Activated CD4-positive, alpha-beta T cell treated with anti-CD3 and anti-CD28 coated beads for 36 hours (primary cell): ENCODE measurements at regions not wholly inside any gene's neighbourhood (a gene's known extent, or its start where the extent isn't known, plus 50 kb on each side); places are given as distances from the start of the nearest gene placed in this dataset.

ENCODE experiments used
- ATAC-seq: fragments of 200-7000 bp; cut with Tn5 transposase; one replicate; pipeline ENCODE4 v1.10.0; 2021; ENCODE audit warnings: mild to moderate bottlenecking, moderate library complexity
- CTCF ChIA-PET: fragments of 350-600 bp; sonication (Branson Sonifier 250); formaldehyde crosslinking; loops from one replicate; lab custom pipeline; 2021; ENCODE audit warnings: antibody characterized with exemption; lab: Charles Lee
- POLR2A ChIA-PET: fragments of 350-600 bp; sonication (Branson Sonifier 250); formaldehyde crosslinking; loops from one replicate; lab custom pipeline; 2021; ENCODE audit warnings: antibody characterized with exemption, inconsistent platforms; lab: Charles Lee
- DNase-seq: peaks from one replicate; pipeline ENCODE4 v3.0.0-alpha.2; 2020
- H3K27ac Mint-ChIP-seq: one replicate; pipeline ENCODE4 v1.8.0; 2021; ENCODE audit warnings: mixed read lengths
- H3K27me3 Mint-ChIP-seq: one replicate; pipeline ENCODE4 v1.8.0; 2021; ENCODE audit warnings: mixed read lengths
- H3K36me3 Mint-ChIP-seq: one replicate; pipeline ENCODE4 v1.8.0; 2021; ENCODE audit warnings: low read depth, mixed read lengths
- H3K4me1 Mint-ChIP-seq: one replicate; pipeline ENCODE4 v1.8.0; 2021; ENCODE audit warnings: mixed read lengths
- H3K4me3 Mint-ChIP-seq: one replicate; pipeline ENCODE4 v1.8.0; 2021; ENCODE audit warnings: mild to moderate bottlenecking, moderate library complexity, mixed read lengths
- H3K9me3 Mint-ChIP-seq: one replicate; pipeline ENCODE4 v1.8.0; 2021; ENCODE audit warnings: low read depth, mixed read lengths
- intact Hi-C, 2 experiments: fragments of 100-400 bp; cut with DNase I in 1 of 2; cut with micrococcal nuclease in 1 of 2; formaldehyde crosslinking; loops; one replicate each; pipeline versions ENCODE4 v1.14.2 to v1.15.1; 2022 to 2024; cut with DNase I, micrococcal nuclease

GRCh38 chr7:25900877-25901276 is 251.1 kb upstream of the NFE2L3 start:
- POLR2A ChIA-PET: no interaction called here
- ATAC-seq (no peak), DNase-seq (no peak)
- Mint-ChIP-seq H3K4me3 (no peak overlapping the region), H3K27ac (no peak overlapping the region), H3K27me3 (peaks cover 5% of the 10 kb centered on the region), H3K9me3 (no peaks in the 10 kb centered on the region), H3K4me1 (peaks cover 6% of the 10 kb centered on the region), H3K36me3 (no peaks in the 10 kb centered on the region)
- intact Hi-C loops: no loop called here
- CTCF ChIA-PET: interaction anchor here (1.6 kb wide), 1 partner anchor 8 kb away, joined by 4 read pairs; no protein-coding TSS in a partner anchor

- no peak for DNase-seq
- ChIA-PET POLR2A (no interaction called here), CTCF (interaction anchor here (0.6 kb wide), 1 partner anchor 446 kb away, joined by 3 read pairs; no protein-coding TSS in a partner anchor)
- no peak for ATAC-seq
- Mint-ChIP-seq H3K27me3 (peaks cover 7% of the 10 kb centered on the region), H3K9me3 (no peaks in the 10 kb centered on the region), H3K4me1 (peaks cover 8% of the 10 kb centered on the region), H3K4me3 (no peak overlapping the region), H3K36me3 (no peaks in the 10 kb centered on the region), H3K27ac (no peak overlapping the region)
- intact Hi-C loops: no loop called here
Observed at GRCh38 chr7:25901658-25902057, 250.3 kb upstream of the NFE2L3 start.

GRCh38 chr7:25906003-25906402 is 246.0 kb upstream of the NFE2L3 start:
- ATAC-seq: no peak
- ChIA-PET CTCF (interaction anchor here (2.0 to 3.1 kb wide), 2 partner anchors 11 to 13 kb away, joined by 8 to 16 read pairs; no protein-coding TSS in a partner anchor), POLR2A (interaction anchor here (1.4 kb wide), 1 partner anchor 11 kb away, joined by 3 read pairs; no protein-coding TSS in a partner anchor)
- Mint-ChIP-seq H3K36me3 (no peaks in the 10 kb centered on the region), H3K4me1 (peaks cover 14% of the 10 kb centered on the region), H3K4me3 (no peak overlapping the region), H3K9me3 (no peaks in the 10 kb centered on the region), H3K27ac (no peak overlapping the region), H3K27me3 (peaks cover 10% of the 10 kb centered on the region)
- DNase-seq: no peak
- intact Hi-C loops: no loop called here

- H3K4me3 Mint-ChIP-seq: no peak overlapping the region
- peaks cover 14% of the 10 kb centered on the region for H3K4me1 Mint-ChIP-seq
- ChIA-PET CTCF (interaction anchor here (0.8 to 3.1 kb wide), 4 partner anchors 9 to 14 kb away, joined by 3 to 16 read pairs (median 6); no protein-coding TSS in a partner anchor), POLR2A (no interaction called here)
- DNase-seq (no peak), ATAC-seq (no peak)
- H3K27ac Mint-ChIP-seq: no peak overlapping the region
- H3K27me3 Mint-ChIP-seq: peaks cover 10% of the 10 kb centered on the region
- intact Hi-C loops: no loop called here
- no peaks in the 10 kb centered on the region for H3K36me3 Mint-ChIP-seq
- H3K9me3 Mint-ChIP-seq: no peaks in the 10 kb centered on the region
Observed at GRCh38 chr7:25906760-25907159, 245.2 kb upstream of the NFE2L3 start.

- Mint-ChIP-seq H3K4me1 (peaks cover 14% of the 10 kb centered on the region), H3K27me3 (peaks cover 10% of the 10 kb centered on the region), H3K27ac (no peak overlapping the region), H3K36me3 (no peaks in the 10 kb centered on the region), H3K4me3 (no peak overlapping the region), H3K9me3 (no peaks in the 10 kb centered on the region)
- ATAC-seq (no peak), DNase-seq (no peak)
- ChIA-PET CTCF (interaction anchor here (0.8 to 3.1 kb wide), 4 partner anchors 10 to 14 kb away, joined by 3 to 16 read pairs (median 6); no protein-coding TSS in a partner anchor), POLR2A (no interaction called here)
- intact Hi-C loops: no loop called here
Observed at GRCh38 chr7:25907214-25907613, 244.8 kb upstream of the NFE2L3 start.

GRCh38 chr7:25907731-25908130 is 244.3 kb upstream of the NFE2L3 start:
- ChIA-PET POLR2A (no interaction called here), CTCF (interaction anchor here (1.1 to 3.1 kb wide), 3 partner anchors 11 to 15 kb away, joined by 3 to 16 read pairs (median 4); no protein-coding TSS in a partner anchor)
- Mint-ChIP-seq H3K27ac (no peak overlapping the region), H3K4me3 (no peak overlapping the region), H3K4me1 (peaks cover 14% of the 10 kb centered on the region), H3K9me3 (no peaks in the 10 kb centered on the region), H3K27me3 (peaks cover 10% of the 10 kb centered on the region), H3K36me3 (no peaks in the 10 kb centered on the region)
- intact Hi-C loops: no loop called here
- ATAC-seq: no peak
- DNase-seq: no peak

- DNase-seq: no peak
- ATAC-seq: peak; percentile 47
- H3K27me3 Mint-ChIP-seq: peaks cover 10% of the 10 kb centered on the region
- no peaks in the 10 kb centered on the region for H3K9me3 Mint-ChIP-seq
- intact Hi-C loops: no loop called here
- H3K36me3 Mint-ChIP-seq: no peaks in the 10 kb centered on the region
- no peak overlapping the region for H3K27ac Mint-ChIP-seq
- peaks cover 14% of the 10 kb centered on the region for H3K4me1 Mint-ChIP-seq
- POLR2A ChIA-PET: no interaction called here
- CTCF ChIA-PET: interaction anchor here (0.6 to 3.1 kb wide), 5 partner anchors 12 to 469 kb away, joined by 3 to 16 read pairs (median 3); no protein-coding TSS in a partner anchor
- no peak overlapping the region for H3K4me3 Mint-ChIP-seq
Observed at GRCh38 chr7:25908154-25908949, 243.6 kb upstream of the NFE2L3 start.

GRCh38 chr7:25911738-25912607 is 240.0 kb upstream of the NFE2L3 start:
- ATAC-seq: no peak
- ChIA-PET POLR2A (no interaction called here), CTCF (no interaction called here)
- H3K9me3 Mint-ChIP-seq: no peaks in the 10 kb centered on the region
- no peak overlapping the region for H3K4me3 Mint-ChIP-seq
- no peak overlapping the region for H3K27ac Mint-ChIP-seq
- no peak for DNase-seq
- intact Hi-C loops: no loop called here
- H3K36me3 Mint-ChIP-seq: no peaks in the 10 kb centered on the region
- peaks cover 7% of the 10 kb centered on the region for H3K4me1 Mint-ChIP-seq
- H3K27me3 Mint-ChIP-seq: peaks cover 7% of the 10 kb centered on the region

GRCh38 chr7:25913598-25914224 is 238.3 kb upstream of the NFE2L3 start:
- DNase-seq (no peak), ATAC-seq (no peak)
- ChIA-PET CTCF (no interaction called here), POLR2A (no interaction called here)
- Mint-ChIP-seq H3K4me3 (no peak overlapping the region), H3K36me3 (peaks cover 4% of the 10 kb centered on the region), H3K27ac (no peak overlapping the region), H3K9me3 (peaks cover 10% of the 10 kb centered on the region), H3K4me1 (no peaks in the 10 kb centered on the region), H3K27me3 (peaks cover 8% of the 10 kb centered on the region)
- intact Hi-C loops: no loop called here

- Mint-ChIP-seq H3K27me3 (peaks cover 7% of the 10 kb centered on the region), H3K4me1 (no peaks in the 10 kb centered on the region), H3K27ac (no peak overlapping the region), H3K4me3 (no peak overlapping the region), H3K9me3 (peaks cover 13% of the 10 kb centered on the region), H3K36me3 (peaks cover 4% of the 10 kb centered on the region)
- no peak for ATAC-seq
- no peak for DNase-seq
- intact Hi-C loops: no loop called here
- POLR2A ChIA-PET: interaction anchor here (0.6 kb wide), 1 partner anchor 9 kb away, joined by 4 read pairs; no protein-coding TSS in a partner anchor
- CTCF ChIA-PET: interaction anchor here (0.6 to 1.0 kb wide), 4 partner anchors 18 to 1103 kb away, joined by 3 to 5 read pairs (median 4); no protein-coding TSS in a partner anchor
Observed at GRCh38 chr7:25918731-25919130, 233.3 kb upstream of the NFE2L3 start.

GRCh38 chr7:25922296-25922695 is 229.7 kb upstream of the NFE2L3 start:
- DNase-seq: no peak
- Mint-ChIP-seq H3K36me3 (peaks cover 4% of the 10 kb centered on the region), H3K4me1 (no peaks in the 10 kb centered on the region), H3K4me3 (no peak overlapping the region), H3K27ac (no peak overlapping the region), H3K9me3 (peaks cover 12% of the 10 kb centered on the region), H3K27me3 (peaks cover 14% of the 10 kb centered on the region)
- CTCF ChIA-PET: interaction anchor here (1.2 kb wide), 1 partner anchor 30 kb away, joined by 3 read pairs; no protein-coding TSS in a partner anchor
- no peak for ATAC-seq
- POLR2A ChIA-PET: no interaction called here
- intact Hi-C loops: no loop called here
